ENCODE measurements at regions not wholly inside any gene's neighbourhood (a gene's known extent, or its start where the extent isn't known, plus 50 kb on each side); places are given as distances from the start of the nearest gene placed in this dataset.

- in situ Hi-C loops (cut with HindIII; ENCODE audit: low pct_ligation_motif_present, low sequenced_read_pairs): no loop called here
- TF ChIP-seq CTCF (IDR thresholded peaks at IDR 0.05; ENCODE audit: low read depth, low read length, missing control alignments): no peak
- Histone ChIP-seq H3K4me3 (ENCODE audit: low read depth, low read length) (no peak overlapping the region), H3K36me3 (replicated peaks) (no peaks in the 10 kb centered on the region), H3K27me3 (replicated peaks) (no peaks in the 10 kb centered on the region), H3K27ac (no peak overlapping the region)
- no peak for DNase-seq
Measured at GRCh38 chr3:64867224-64867623, 179.4 kb upstream of the ADAMTS9 start.

GRCh38 chr3:64865839-64866570, 178.2 kb upstream of the ADAMTS9 start:
- no peak for TF ChIP-seq CTCF (IDR thresholded peaks at IDR 0.05; ENCODE audit: low read depth, low read length, missing control alignments)
- Histone ChIP-seq H3K4me3 (ENCODE audit: low read depth, low read length) (no peak overlapping the region), H3K27me3 (replicated peaks) (no peaks in the 10 kb centered on the region), H3K36me3 (replicated peaks) (no peaks in the 10 kb centered on the region), H3K27ac (no peak overlapping the region)
- DNase-seq: no peak
- in situ Hi-C loops (cut with HindIII; ENCODE audit: low pct_ligation_motif_present, low sequenced_read_pairs): no loop called here

- Histone ChIP-seq H3K4me3 (ENCODE audit: low read depth, low read length) (no peak overlapping the region), H3K27me3 (replicated peaks) (no peaks in the 10 kb centered on the region), H3K27ac (no peak overlapping the region), H3K36me3 (replicated peaks) (no peaks in the 10 kb centered on the region)
- in situ Hi-C loops (cut with HindIII; ENCODE audit: low pct_ligation_motif_present, low sequenced_read_pairs): no loop called here
- no peak for TF ChIP-seq CTCF (IDR thresholded peaks at IDR 0.05; ENCODE audit: low read depth, low read length, missing control alignments)
- DNase-seq: no peak
Measured at GRCh38 chr3:64863226-64864212, 175.7 kb upstream of the ADAMTS9 start.

GRCh38 chr3:64861684-64862083, 173.9 kb upstream of the ADAMTS9 start:
- Histone ChIP-seq H3K27me3 (replicated peaks) (no peaks in the 10 kb centered on the region), H3K4me3 (ENCODE audit: low read depth, low read length) (no peak overlapping the region), H3K27ac (no peak overlapping the region), H3K36me3 (replicated peaks) (no peaks in the 10 kb centered on the region)
- in situ Hi-C loops (cut with HindIII; ENCODE audit: low pct_ligation_motif_present, low sequenced_read_pairs): no loop called here
- TF ChIP-seq CTCF (IDR thresholded peaks at IDR 0.05; ENCODE audit: low read depth, low read length, missing control alignments): no peak
- no peak for DNase-seq

- no peaks in the 10 kb centered on the region for H3K27me3 ChIP-seq (replicated peaks)
- in situ Hi-C loops (cut with HindIII; ENCODE audit: low pct_ligation_motif_present, low sequenced_read_pairs): no loop called here
- no peaks in the 10 kb centered on the region for H3K36me3 ChIP-seq (replicated peaks)
- TF ChIP-seq CTCF (IDR thresholded peaks at IDR 0.05; ENCODE audit: low read depth, low read length, missing control alignments): no peak
- H3K4me3 ChIP-seq (ENCODE audit: low read depth, low read length): no peak overlapping the region
- H3K27ac ChIP-seq: no peak overlapping the region
- DNase-seq: no peak
Measured at GRCh38 chr3:64860536-64860870, 172.7 kb upstream of the ADAMTS9 start.

Measured in brain microvascular endothelial cell (primary cell).